HCT116 (cell line): ENCODE measurements at regions not wholly inside any gene's neighbourhood (a gene's known extent, or its start where the extent isn't known, plus 50 kb on each side); places are given as distances from the start of the nearest gene placed in this dataset.

Source experiments
- EZH2phosphoT487 ChIP-seq: fragments of 200-600 bp; IDR thresholded peaks from 2 replicates; pipeline ENCODE4 v1.6.1; 2018; ENCODE audit warnings: antibody characterized with exemption, borderline replicate concordance
- POLR2A ChIP-seq: IDR thresholded peaks from 2 replicates; pipeline ENCODE4 v1.7.0; 2011; ENCODE audit warnings: borderline replicate concordance; ENCODE audit not compliant: insufficient read depth, insufficient read length; ENCODE audit errors: extremely low read depth
- POLR2AphosphoS5 ChIP-seq: IDR thresholded peaks from 2 replicates; pipeline ENCODE4 v1.6.1; 2011; ENCODE audit warnings: mild to moderate bottlenecking, low read depth, low read length, moderate library complexity
- TF ChIP-seq, protein P1 (sequence below), 3 experiments: fragments of 200-600 bp in 1 of 3; sonication (generic) in 1 of 3; IDR thresholded peaks in 2 of 3; conservative IDR thresholded peaks in 1 of 3; 2 replicates each; pipeline ENCODE4 v1.5.1; 2012 to 2017; ENCODE audit warnings: low read depth in 2 of 3, low read length in 2 of 3, antibody characterized with exemption in 1 of 3, borderline replicate concordance in 1 of 3, control low read depth in 1 of 3, mild to moderate bottlenecking in 1 of 3, mixed read lengths in 1 of 3, mixed run types in 1 of 3, moderate library complexity in 1 of 3; ENCODE audit not compliant: insufficient read depth in 1 of 3

DNA sequence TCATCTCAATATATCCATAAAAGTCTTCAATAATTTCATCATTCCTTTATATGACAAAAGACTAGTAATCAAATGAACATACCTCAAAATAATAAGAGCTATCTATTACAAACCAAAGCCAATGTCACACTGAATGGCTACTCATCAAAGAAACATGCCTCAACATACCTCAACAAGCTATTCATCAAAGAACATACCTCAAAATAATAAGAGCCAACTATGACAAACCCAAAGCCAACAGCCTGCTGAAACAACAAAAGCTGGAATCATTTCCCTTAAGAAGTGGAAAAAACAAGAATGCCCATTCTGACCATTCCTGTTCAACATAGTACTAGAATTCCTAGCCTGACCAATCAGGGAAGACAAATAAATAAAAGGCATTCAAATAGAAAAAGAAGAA is 1373.7 kb downstream of the BRINP3 start:
- TF ChIP-seq POLR2AphosphoS5 = no peak
- TF ChIP-seq EZH2phosphoT487 = no peak
- TF ChIP-seq, protein P1, sequence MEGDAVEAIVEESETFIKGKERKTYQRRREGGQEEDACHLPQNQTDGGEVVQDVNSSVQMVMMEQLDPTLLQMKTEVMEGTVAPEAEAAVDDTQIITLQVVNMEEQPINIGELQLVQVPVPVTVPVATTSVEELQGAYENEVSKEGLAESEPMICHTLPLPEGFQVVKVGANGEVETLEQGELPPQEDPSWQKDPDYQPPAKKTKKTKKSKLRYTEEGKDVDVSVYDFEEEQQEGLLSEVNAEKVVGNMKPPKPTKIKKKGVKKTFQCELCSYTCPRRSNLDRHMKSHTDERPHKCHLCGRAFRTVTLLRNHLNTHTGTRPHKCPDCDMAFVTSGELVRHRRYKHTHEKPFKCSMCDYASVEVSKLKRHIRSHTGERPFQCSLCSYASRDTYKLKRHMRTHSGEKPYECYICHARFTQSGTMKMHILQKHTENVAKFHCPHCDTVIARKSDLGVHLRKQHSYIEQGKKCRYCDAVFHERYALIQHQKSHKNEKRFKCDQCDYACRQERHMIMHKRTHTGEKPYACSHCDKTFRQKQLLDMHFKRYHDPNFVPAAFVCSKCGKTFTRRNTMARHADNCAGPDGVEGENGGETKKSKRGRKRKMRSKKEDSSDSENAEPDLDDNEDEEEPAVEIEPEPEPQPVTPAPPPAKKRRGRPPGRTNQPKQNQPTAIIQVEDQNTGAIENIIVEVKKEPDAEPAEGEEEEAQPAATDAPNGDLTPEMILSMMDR (IDR thresholded peaks at IDR 0.05 in 2 of 3, conservative IDR thresholded peaks at IDR 0.05 in 1 of 3; ENCODE audit: borderline replicate concordance in 1 of 3, insufficient read depth in 1 of 3, low read depth in 2 of 3, low read length in 2 of 3) = no peak
- no peak for TF ChIP-seq POLR2A
